Mucosa of descending colon (tissue), 3 donors: ENCODE measurements at regions not wholly inside any gene's neighbourhood (a gene's known extent, or its start where the extent isn't known, plus 50 kb on each side); places are given as distances from the start of the nearest gene placed in this dataset.

Experiments used
- ATAC-seq: fragments of 200-7000 bp; cut with Tn5 transposase; one replicate; pipeline ENCODE4 v1.9.1; 2020; ENCODE audit warnings: mild to moderate bottlenecking, moderate library complexity
- DNase-seq, 3 donors: peaks; one replicate each; pipeline ENCODE4 v3.0.0-alpha.2; 2020
- H3K36me3 ChIP-seq: fragments of 200-600 bp; one replicate; pipeline ENCODE4 v1.8.0; 2021; ENCODE audit warnings: low read depth, mild to moderate bottlenecking
- H3K4me1 ChIP-seq: fragments of 200-600 bp; one replicate; pipeline ENCODE4 v1.8.0; 2021; ENCODE audit warnings: low read depth, mild to moderate bottlenecking
- H3K4me3 ChIP-seq: fragments of 200-600 bp; one replicate; pipeline ENCODE4 v1.8.0; 2021; ENCODE audit warnings: mild to moderate bottlenecking
- H3K9me3 ChIP-seq: fragments of 200-600 bp; one replicate; pipeline ENCODE4 v1.8.0; 2021; ENCODE audit warnings: mild to moderate bottlenecking
- CTCF ChIP-seq: fragments of 200-600 bp; IDR thresholded peaks from one replicate; pipeline ENCODE4 v1.8.0; 2022; ENCODE audit warnings: antibody characterized with exemption, mild to moderate bottlenecking
- intact Hi-C, 2 donors: fragments of 100-400 bp; cut with DNase I in 1 of 2; cut with micrococcal nuclease in 1 of 2; formaldehyde crosslinking; loops; one replicate each; pipeline versions ENCODE4 v1.11.0 to v1.11.1; 2022; cut with DNase I, micrococcal nuclease
- donor health status: DM: no; HTN: no; CAD: no; lungs with moderate emphysema.
- donor health status: DM: no; HTN: no; CAD: no.
- donor health status: DM: no; HTN: yes; CAD: no.

GRCh38 chr2:143939626-143940330, 580.1 kb downstream of the ZEB2 start:
- peaks cover 6% of the 10 kb centered on the region for H3K4me1 ChIP-seq
- H3K9me3 ChIP-seq: no peaks in the 10 kb centered on the region
- H3K36me3 ChIP-seq: no peaks in the 10 kb centered on the region
- DNase-seq (no peak), ATAC-seq (no peak)
- TF ChIP-seq CTCF: no peak
- no peak overlapping the region for H3K4me3 ChIP-seq
- intact Hi-C loops: no loop called here

- no peak for TF ChIP-seq CTCF
- no peak for ATAC-seq
- H3K36me3 ChIP-seq: no peaks in the 10 kb centered on the region
- H3K4me3 ChIP-seq: no peak overlapping the region
- DNase-seq: no peak
- peaks cover 6% of the 10 kb centered on the region for H3K4me1 ChIP-seq
- intact Hi-C loops: no loop called here
- H3K9me3 ChIP-seq: no peaks in the 10 kb centered on the region
Observed at GRCh38 chr2:143937723-143938350, 582.1 kb downstream of the ZEB2 start.

- ATAC-seq: peak; percentile 69
- peaks cover 6% of the 10 kb centered on the region for H3K4me1 ChIP-seq
- H3K36me3 ChIP-seq: no peaks in the 10 kb centered on the region
- no peaks in the 10 kb centered on the region for H3K9me3 ChIP-seq
- intact Hi-C loops: no loop called here
- no peak overlapping the region for H3K4me3 ChIP-seq
- TF ChIP-seq CTCF: no peak
- peak in 2 of 3 donors; percentile 40 to 51 for DNase-seq
Observed at GRCh38 chr2:143936848-143937722, 582.8 kb downstream of the ZEB2 start.

- Histone ChIP-seq H3K4me3 (no peak overlapping the region), H3K9me3 (no peaks in the 10 kb centered on the region), H3K4me1 (peaks cover 6% of the 10 kb centered on the region), H3K36me3 (no peaks in the 10 kb centered on the region)
- intact Hi-C loops: no loop called here
- no peak for TF ChIP-seq CTCF
- DNase-seq (no peak), ATAC-seq (no peak)
Observed at GRCh38 chr2:143936538-143936847, 583.4 kb downstream of the ZEB2 start.

GRCh38 chr2:143935482-143935752, 584.5 kb downstream of the ZEB2 start:
- Histone ChIP-seq H3K4me3 (no peak overlapping the region), H3K4me1 (peaks cover 6% of the 10 kb centered on the region), H3K36me3 (no peaks in the 10 kb centered on the region), H3K9me3 (no peaks in the 10 kb centered on the region)
- intact Hi-C loops: no loop called here
- no peak for ATAC-seq
- no peak for DNase-seq
- no peak for TF ChIP-seq CTCF
